Hepatocyte (in vitro differentiated cells): ENCODE measurements at regions not wholly inside any gene's neighbourhood (a gene's known extent, or its start where the extent isn't known, plus 50 kb on each side); places are given as distances from the start of the nearest gene placed in this dataset.

Source experiments
- DNase-seq: peaks from one replicate; pipeline ENCODE4 v3.0.0-alpha.2; 2016; ENCODE audit warnings: low spot score
- H2AFZ ChIP-seq: fragments of 200-600 bp; sonication (generic); 2 replicates; pipeline ENCODE4 v1.6.0; 2016; ENCODE audit warnings: antibody characterized with exemption, mild to moderate bottlenecking
- H3K27ac ChIP-seq: fragments of 200-600 bp; sonication (generic); 2 replicates; pipeline ENCODE4 v1.5.1; 2016; ENCODE audit warnings: mild to moderate bottlenecking
- H3K27me3 ChIP-seq: fragments of 200-600 bp; sonication (generic); 2 replicates; pipeline ENCODE4 v1.6.1; 2016
- H3K36me3 ChIP-seq: fragments of 200-600 bp; sonication (generic); replicated peaks from 2 replicates; pipeline ENCODE4 v1.5.1; 2016; ENCODE audit warnings: low read depth; ENCODE audit not compliant: insufficient read depth
- H3K4me1 ChIP-seq: fragments of 200-600 bp; sonication (generic); 2 replicates; pipeline ENCODE4 v1.5.1; 2016; ENCODE audit warnings: mild to moderate bottlenecking, moderate library complexity; ENCODE audit not compliant: insufficient read depth
- H3K4me2 ChIP-seq: fragments of 200-600 bp; sonication (generic); 2 replicates; pipeline ENCODE4 v1.6.0; 2016
- H3K4me3 ChIP-seq: fragments of 200-600 bp; sonication (generic); 2 replicates; pipeline ENCODE4 v1.5.1; 2016; ENCODE audit warnings: mild to moderate bottlenecking
- H3K79me2 ChIP-seq: fragments of 200-600 bp; sonication (generic); 2 replicates; pipeline ENCODE4 v1.6.0; 2017; ENCODE audit warnings: mild to moderate bottlenecking
- H3K9me2 ChIP-seq: fragments of 200-600 bp; sonication (generic); replicated peaks from 2 replicates; pipeline ENCODE4 v1.6.0; 2017; ENCODE audit warnings: mild to moderate bottlenecking; ENCODE audit not compliant: insufficient read depth
- H3K9me3 ChIP-seq: fragments of 200-600 bp; sonication (generic); 2 replicates; pipeline ENCODE4 v1.5.1; 2016; ENCODE audit warnings: low read depth, mild to moderate bottlenecking
- H4K20me1 ChIP-seq: fragments of 200-600 bp; sonication (generic); 2 replicates; pipeline ENCODE4 v1.6.0; 2016; ENCODE audit warnings: mild to moderate bottlenecking; ENCODE audit not compliant: insufficient read depth, poor library complexity, severe bottlenecking
- CTCF ChIP-seq: fragments of 200-600 bp; sonication (generic); IDR thresholded peaks from 2 replicates; pipeline ENCODE4 v1.5.1; 2016; ENCODE audit warnings: antibody characterized with exemption, mild to moderate bottlenecking; ENCODE audit not compliant: poor library complexity
- EZH2 ChIP-seq: fragments of 200-600 bp; sonication (generic); IDR thresholded peaks from 2 replicates; pipeline ENCODE4 v1.6.1; 2016; ENCODE audit warnings: antibody characterized with exemption, mild to moderate bottlenecking, borderline replicate concordance
- EZH2phosphoT487 ChIP-seq: fragments of 200-600 bp; sonication (generic); IDR thresholded peaks from one replicate; pipeline ENCODE4 v1.6.1; 2018; ENCODE audit warnings: antibody characterized with exemption, mild to moderate bottlenecking, low read depth, moderate library complexity; ENCODE audit not compliant: unreplicated experiment, severe bottlenecking
- WGBS: methylation state at CpG from one replicate; pipeline ENCODE4 v1.1.6; 2016; ENCODE audit warnings: low lambda C conversion rate; ENCODE audit errors: missing lambda C conversion rate; 5-methylcytosine and 5-hydroxymethylcytosine counted together

GRCh38 chr3:141430316-141430715 lies 56.5 kb upstream of the RASA2 start:
- no peaks in the 10 kb centered on the region for H3K9me2 ChIP-seq
- 94% methylated on average over 6 of the region's 6 CpGs for WGBS
- H3K4me3 ChIP-seq = no peak overlapping the region
- no peak overlapping the region for H3K4me2 ChIP-seq
- no peaks in the 10 kb centered on the region for H3K36me3 ChIP-seq
- no peak for DNase-seq
- H3K9me3 ChIP-seq = no peaks in the 10 kb centered on the region
- no peaks in the 10 kb centered on the region for H4K20me1 ChIP-seq
- H3K27me3 ChIP-seq = no peaks in the 10 kb centered on the region
- H3K4me1 ChIP-seq = peaks cover 29% of the 10 kb centered on the region
- H3K27ac ChIP-seq = peak overlapping the region; percentile 85
- no peak overlapping the region for H2AFZ ChIP-seq
- H3K79me2 ChIP-seq = peaks cover 51% of the 10 kb centered on the region
- TF ChIP-seq CTCF (no peak), EZH2phosphoT487 (no peak)

GRCh38 chr3:141431411-141432378 lies 55.1 kb upstream of the RASA2 start:
- WGBS = 65% methylated on average over 18 of the region's 18 CpGs
- H2AFZ ChIP-seq = no peak overlapping the region
- no peaks in the 10 kb centered on the region for H3K27me3 ChIP-seq
- H3K9me3 ChIP-seq = no peaks in the 10 kb centered on the region
- peaks cover 53% of the 10 kb centered on the region for H3K79me2 ChIP-seq
- H4K20me1 ChIP-seq = no peaks in the 10 kb centered on the region
- no peak for TF ChIP-seq CTCF
- no peak for TF ChIP-seq EZH2phosphoT487
- TF ChIP-seq EZH2 = no peak
- H3K36me3 ChIP-seq = no peaks in the 10 kb centered on the region
- H3K9me2 ChIP-seq = no peaks in the 10 kb centered on the region
- peak overlapping the region; percentile 85 for H3K27ac ChIP-seq
- DNase-seq = peak; percentile 50
- peaks cover 27% of the 10 kb centered on the region for H3K4me1 ChIP-seq
- peak overlapping the region; percentile 57 for H3K4me2 ChIP-seq
- H3K4me3 ChIP-seq = no peak overlapping the region

- WGBS = 94% methylated on average over 2 of the region's 2 CpGs
- Histone ChIP-seq H4K20me1 (no peaks in the 10 kb centered on the region), H3K4me3 (no peak overlapping the region), H3K27ac (peak overlapping the region; percentile 85), H3K9me2 (no peaks in the 10 kb centered on the region), H3K4me2 (no peak overlapping the region), H3K9me3 (no peaks in the 10 kb centered on the region), H3K27me3 (no peaks in the 10 kb centered on the region), H3K36me3 (no peaks in the 10 kb centered on the region), H3K4me1 (peaks cover 28% of the 10 kb centered on the region), H2AFZ (no peak overlapping the region), H3K79me2 (peaks cover 47% of the 10 kb centered on the region)
- no peak for DNase-seq
- TF ChIP-seq EZH2 (no peak), CTCF (no peak), EZH2phosphoT487 (no peak)
These were observed 53.9 kb upstream of the RASA2 start for GRCh38 chr3:141432904-141433303.
